ENCODE measurements at regions not wholly inside any gene's neighbourhood (a gene's known extent, or its start where the extent isn't known, plus 50 kb on each side); places are given as distances from the start of the nearest gene placed in this dataset.

GRCh38 chr18:32868406-32868805, 95.6 kb upstream of the KLHL14 start:
- TF ChIP-seq EZH2 (IDR thresholded peaks at IDR 0.05; ENCODE audit: borderline replicate concordance, insufficient read depth, low read depth, low read length, poor library complexity, severe bottlenecking): no peak
- TF ChIP-seq CTCF (IDR thresholded peaks at IDR 0.05): no peak

All from B cell (primary cell).